BJ (cell line): ENCODE measurements at regions not wholly inside any gene's neighbourhood (a gene's known extent, or its start where the extent isn't known, plus 50 kb on each side); places are given as distances from the start of the nearest gene placed in this dataset.

Experiments
- CTCF ChIA-PET: fragments of 350-600 bp; formaldehyde crosslinking; extraction: SDS; loops from one replicate; lab custom pipeline; 2021; ENCODE audit warnings: antibody characterized with exemption, inconsistent platforms; lab: Yijun Ruan, JAX
- POLR2A ChIA-PET: fragments of 300-600 bp; sonication (Branson Sonifier 250); formaldehyde crosslinking; extraction: SDS; loops from one replicate; lab custom pipeline; 2021; ENCODE audit warnings: antibody characterized with exemption; lab: Charles Lee
- DNase-seq: peaks from one replicate; pipeline ENCODE4 v3.0.0-alpha.2; 2011; ENCODE audit warnings: low read depth
- H3K27me3 ChIP-seq: 2 replicates; pipeline ENCODE4 v1.6.0; 2011; ENCODE audit warnings: low read length; ENCODE audit not compliant: control insufficient read depth, insufficient read depth
- H3K36me3 ChIP-seq: 2 replicates; pipeline ENCODE4 v1.5.1; 2011; ENCODE audit warnings: low read length; ENCODE audit not compliant: control insufficient read depth, insufficient read depth
- H3K4me3 ChIP-seq: 2 replicates; pipeline ENCODE4 v1.5.1; 2011; ENCODE audit warnings: low read depth, mild to moderate bottlenecking, control low read depth, low read length
- TF ChIP-seq, protein P1 (sequence below): IDR thresholded peaks from 2 replicates; pipeline ENCODE4 v1.5.1; 2011; ENCODE audit warnings: low read depth, mild to moderate bottlenecking, control low read depth, inconsistent platforms, low read length, moderate library complexity; ENCODE audit not compliant: insufficient read depth

DNA sequence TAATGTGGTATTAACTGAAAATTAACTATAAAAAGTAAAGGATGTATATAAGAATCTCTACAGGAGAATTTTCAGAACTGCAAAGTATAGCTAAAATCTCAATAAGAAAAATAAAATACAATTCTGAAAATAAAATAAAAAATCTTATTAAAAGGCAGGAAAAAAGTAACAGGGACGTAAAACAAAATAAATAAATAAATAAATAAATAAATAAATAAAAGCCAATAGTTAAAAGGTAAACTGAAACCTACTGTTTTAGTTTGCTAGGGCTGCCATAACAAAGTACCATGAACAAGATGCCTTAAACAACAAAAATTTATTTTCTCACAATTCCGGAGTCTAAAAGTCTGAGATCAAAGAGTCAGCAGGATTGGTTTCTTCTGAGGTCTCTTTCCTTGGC, 140.6 kb downstream of the SPANXA1 start:
- no peak for DNase-seq
- no peaks in the 10 kb centered on the region for H3K27me3 ChIP-seq
- TF ChIP-seq, protein P1, sequence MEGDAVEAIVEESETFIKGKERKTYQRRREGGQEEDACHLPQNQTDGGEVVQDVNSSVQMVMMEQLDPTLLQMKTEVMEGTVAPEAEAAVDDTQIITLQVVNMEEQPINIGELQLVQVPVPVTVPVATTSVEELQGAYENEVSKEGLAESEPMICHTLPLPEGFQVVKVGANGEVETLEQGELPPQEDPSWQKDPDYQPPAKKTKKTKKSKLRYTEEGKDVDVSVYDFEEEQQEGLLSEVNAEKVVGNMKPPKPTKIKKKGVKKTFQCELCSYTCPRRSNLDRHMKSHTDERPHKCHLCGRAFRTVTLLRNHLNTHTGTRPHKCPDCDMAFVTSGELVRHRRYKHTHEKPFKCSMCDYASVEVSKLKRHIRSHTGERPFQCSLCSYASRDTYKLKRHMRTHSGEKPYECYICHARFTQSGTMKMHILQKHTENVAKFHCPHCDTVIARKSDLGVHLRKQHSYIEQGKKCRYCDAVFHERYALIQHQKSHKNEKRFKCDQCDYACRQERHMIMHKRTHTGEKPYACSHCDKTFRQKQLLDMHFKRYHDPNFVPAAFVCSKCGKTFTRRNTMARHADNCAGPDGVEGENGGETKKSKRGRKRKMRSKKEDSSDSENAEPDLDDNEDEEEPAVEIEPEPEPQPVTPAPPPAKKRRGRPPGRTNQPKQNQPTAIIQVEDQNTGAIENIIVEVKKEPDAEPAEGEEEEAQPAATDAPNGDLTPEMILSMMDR = no peak
- ChIA-PET CTCF (no interaction called here), POLR2A (no interaction called here)
- no peak overlapping the region for H3K4me3 ChIP-seq
- no peaks in the 10 kb centered on the region for H3K36me3 ChIP-seq

DNA sequence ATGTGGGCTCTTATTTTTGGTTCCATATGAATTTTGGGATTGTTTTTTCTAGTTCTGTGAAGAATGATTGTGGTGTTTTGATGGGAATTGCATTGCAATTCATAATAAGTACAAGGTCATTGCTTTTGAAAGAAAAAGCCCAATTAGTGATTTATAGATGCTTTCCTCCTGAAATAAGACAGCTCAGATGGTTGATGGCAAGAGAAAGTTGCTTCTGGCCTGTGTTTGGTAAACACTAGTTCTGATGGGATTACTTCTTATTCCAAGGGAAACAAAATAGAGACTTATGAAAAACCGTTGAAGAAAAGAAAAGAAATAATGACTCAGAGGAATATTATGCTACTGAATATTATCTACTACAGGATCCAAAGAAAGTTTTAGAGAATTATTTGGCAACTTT, 144.9 kb downstream of the SPANXA1 start:
- no peaks in the 10 kb centered on the region for H3K36me3 ChIP-seq
- DNase-seq = no peak
- CTCF ChIA-PET = no interaction called here
- no peaks in the 10 kb centered on the region for H3K27me3 ChIP-seq
- TF ChIP-seq, protein P1 = no peak
- POLR2A ChIA-PET = no interaction called here
- H3K4me3 ChIP-seq = no peak overlapping the region

DNA sequence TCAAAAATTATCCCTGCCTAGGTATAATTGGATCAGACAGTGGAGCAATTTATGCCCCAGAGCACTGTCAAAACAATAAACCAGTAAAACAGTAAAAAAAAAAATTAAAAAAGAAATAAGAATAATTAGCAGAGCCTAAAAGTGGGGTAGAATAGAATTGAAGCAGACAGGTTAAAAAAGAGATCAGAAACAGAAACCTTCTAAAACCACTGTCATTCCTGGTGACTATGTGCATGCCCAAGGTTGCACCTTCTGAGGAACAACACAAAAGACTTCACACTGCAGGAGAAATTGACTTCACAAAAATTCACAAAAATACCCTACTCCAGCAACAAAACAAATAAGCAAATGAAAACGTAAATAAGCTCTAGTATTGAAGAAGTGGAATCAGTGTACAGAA, 168.6 kb downstream of the SPANXA1 start:
- H3K4me3 ChIP-seq = no peak overlapping the region
- CTCF ChIA-PET = no interaction called here
- TF ChIP-seq, protein P1 = no peak
- H3K36me3 ChIP-seq = no peaks in the 10 kb centered on the region
- no peak for DNase-seq
- H3K27me3 ChIP-seq = no peaks in the 10 kb centered on the region
- POLR2A ChIA-PET = no interaction called here

DNA sequence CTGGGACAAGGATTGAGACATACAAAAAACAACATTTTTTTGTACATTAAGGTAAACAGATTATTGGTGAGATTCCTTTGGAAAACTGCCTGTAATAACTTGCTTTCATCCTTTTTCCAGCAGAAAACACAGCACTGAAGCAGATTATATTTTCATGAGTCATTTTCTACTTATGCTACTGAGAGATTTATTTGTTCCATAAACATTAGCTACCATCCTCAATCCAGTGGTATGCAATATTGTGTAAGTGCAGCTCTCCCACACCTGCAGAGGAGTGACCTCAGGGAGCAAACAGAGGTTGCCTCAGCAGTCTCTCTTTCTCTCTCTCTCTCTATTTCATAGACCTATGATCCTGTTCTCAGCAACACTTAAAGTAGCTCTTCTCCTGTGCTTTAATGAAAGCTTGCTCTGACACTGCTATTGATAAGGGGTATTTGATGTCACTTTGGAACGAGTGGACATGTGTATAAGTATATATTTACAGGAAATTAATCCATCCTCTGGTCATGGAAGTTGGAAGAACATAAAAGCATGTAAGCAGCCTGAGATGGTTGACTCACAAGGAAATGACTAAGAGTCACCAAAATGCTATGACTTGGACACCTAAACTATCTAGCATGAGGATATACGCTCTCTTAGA, 163.7 kb upstream of the SPANXC start:
- H3K36me3 ChIP-seq = no peaks in the 10 kb centered on the region
- DNase-seq = peak; percentile 17
- H3K27me3 ChIP-seq = no peaks in the 10 kb centered on the region
- H3K4me3 ChIP-seq = no peak overlapping the region
- ChIA-PET POLR2A (no interaction called here), CTCF (no interaction called here)
- TF ChIP-seq, protein P1 = no peak

DNA sequence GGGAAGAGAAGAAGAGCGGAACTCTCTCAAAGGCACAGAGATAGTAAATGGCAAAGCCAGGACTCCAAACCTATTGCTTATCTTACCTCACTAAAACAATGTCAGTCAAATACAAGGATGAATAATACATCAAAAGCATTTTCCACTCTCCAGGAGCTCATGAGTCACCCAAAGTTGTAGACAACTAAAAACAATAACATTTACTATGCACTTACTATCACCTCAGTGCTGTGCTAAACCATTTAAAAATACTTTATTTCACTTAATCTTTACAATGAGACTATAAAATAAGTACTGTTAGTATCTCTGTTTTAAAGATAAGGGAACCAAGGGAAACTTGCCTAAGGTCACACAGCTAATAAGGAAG, 163.2 kb upstream of the SPANXC start:
- no peak overlapping the region for H3K4me3 ChIP-seq
- no peak for DNase-seq
- CTCF ChIA-PET = no interaction called here
- TF ChIP-seq, protein P1 = no peak
- no peaks in the 10 kb centered on the region for H3K36me3 ChIP-seq
- no peaks in the 10 kb centered on the region for H3K27me3 ChIP-seq
- POLR2A ChIA-PET = no interaction called here
